PFSK-1 (cell line): ENCODE measurements at regions not wholly inside any gene's neighbourhood (a gene's known extent, or its start where the extent isn't known, plus 50 kb on each side); places are given as distances from the start of the nearest gene placed in this dataset.

ENCODE experiments used
- TAF1 ChIP-seq: IDR thresholded peaks from 2 replicates; pipeline ENCODE4 v1.6.1; 2012; ENCODE audit warnings: low read length, control low read depth, borderline replicate concordance; ENCODE audit not compliant: insufficient read depth
- TF ChIP-seq, protein P1 (sequence below), 2 experiments: IDR thresholded peaks; 2 replicates each; pipeline versions ENCODE4 v1.6.1 to v1.8.0; 2011 to 2012; ENCODE audit warnings: low read depth in 2 of 2, low read length in 2 of 2, control low read depth in 1 of 2, inconsistent platforms in 1 of 2, mild to moderate bottlenecking in 1 of 2, moderate library complexity in 1 of 2; ENCODE audit not compliant: insufficient read depth in 1 of 2

DNA sequence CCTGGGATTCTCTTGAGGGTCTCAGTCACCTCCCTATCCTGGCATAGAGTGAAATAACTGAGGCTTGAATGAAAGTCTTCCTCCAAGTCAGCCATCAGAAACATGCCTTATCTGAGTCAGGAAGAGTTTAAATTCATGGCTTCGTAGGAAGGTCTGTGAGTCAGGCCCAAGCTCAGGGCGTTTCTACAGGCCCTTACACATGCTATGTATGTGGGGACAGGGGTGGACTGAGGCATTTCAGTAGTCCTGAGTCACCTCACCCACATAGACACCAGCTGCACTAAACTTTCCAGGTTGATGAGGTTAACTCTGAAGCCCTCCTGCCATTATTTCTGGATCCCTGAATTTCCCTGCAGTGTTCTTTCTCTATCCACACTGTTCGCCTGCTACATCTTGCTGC lies 134.6 kb upstream of the RCN1 start:
- TF ChIP-seq, protein P1, sequence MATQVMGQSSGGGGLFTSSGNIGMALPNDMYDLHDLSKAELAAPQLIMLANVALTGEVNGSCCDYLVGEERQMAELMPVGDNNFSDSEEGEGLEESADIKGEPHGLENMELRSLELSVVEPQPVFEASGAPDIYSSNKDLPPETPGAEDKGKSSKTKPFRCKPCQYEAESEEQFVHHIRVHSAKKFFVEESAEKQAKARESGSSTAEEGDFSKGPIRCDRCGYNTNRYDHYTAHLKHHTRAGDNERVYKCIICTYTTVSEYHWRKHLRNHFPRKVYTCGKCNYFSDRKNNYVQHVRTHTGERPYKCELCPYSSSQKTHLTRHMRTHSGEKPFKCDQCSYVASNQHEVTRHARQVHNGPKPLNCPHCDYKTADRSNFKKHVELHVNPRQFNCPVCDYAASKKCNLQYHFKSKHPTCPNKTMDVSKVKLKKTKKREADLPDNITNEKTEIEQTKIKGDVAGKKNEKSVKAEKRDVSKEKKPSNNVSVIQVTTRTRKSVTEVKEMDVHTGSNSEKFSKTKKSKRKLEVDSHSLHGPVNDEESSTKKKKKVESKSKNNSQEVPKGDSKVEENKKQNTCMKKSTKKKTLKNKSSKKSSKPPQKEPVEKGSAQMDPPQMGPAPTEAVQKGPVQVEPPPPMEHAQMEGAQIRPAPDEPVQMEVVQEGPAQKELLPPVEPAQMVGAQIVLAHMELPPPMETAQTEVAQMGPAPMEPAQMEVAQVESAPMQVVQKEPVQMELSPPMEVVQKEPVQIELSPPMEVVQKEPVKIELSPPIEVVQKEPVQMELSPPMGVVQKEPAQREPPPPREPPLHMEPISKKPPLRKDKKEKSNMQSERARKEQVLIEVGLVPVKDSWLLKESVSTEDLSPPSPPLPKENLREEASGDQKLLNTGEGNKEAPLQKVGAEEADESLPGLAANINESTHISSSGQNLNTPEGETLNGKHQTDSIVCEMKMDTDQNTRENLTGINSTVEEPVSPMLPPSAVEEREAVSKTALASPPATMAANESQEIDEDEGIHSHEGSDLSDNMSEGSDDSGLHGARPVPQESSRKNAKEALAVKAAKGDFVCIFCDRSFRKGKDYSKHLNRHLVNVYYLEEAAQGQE (IDR thresholded peaks at IDR 0.05; ENCODE audit: insufficient read depth in 1 of 2, low read depth in 2 of 2, low read length in 2 of 2), result no peak
- TF ChIP-seq TAF1, result no peak
